CD14-positive monocyte (primary cell): ENCODE measurements at regions not wholly inside any gene's neighbourhood (a gene's known extent, or its start where the extent isn't known, plus 50 kb on each side); places are given as distances from the start of the nearest gene placed in this dataset.

Source experiments
- DNase-seq, 3 donors: peaks; one replicate each; pipeline ENCODE4 v3.0.0-alpha.2; 2011 to 2022
- H2AFZ ChIP-seq: 2 replicates; pipeline ENCODE4 v1.6.0; 2012; ENCODE audit warnings: mild to moderate bottlenecking, low read depth, low read length, inconsistent platforms; ENCODE audit not compliant: insufficient read depth, poor library complexity, severe bottlenecking
- H3K27ac ChIP-seq, 2 donors: 1 replicate in 1 of 2; 2 replicates in 1 of 2; pipeline ENCODE4 v1.5.1; 2012 to 2013; ENCODE audit warnings: low read length in 2 of 2, control low read depth in 1 of 2, inconsistent platforms in 1 of 2, low read depth in 1 of 2, mild to moderate bottlenecking in 1 of 2
- H3K27me3 ChIP-seq, 2 donors: one replicate each; pipeline versions ENCODE4 v1.6.0 to v1.6.1; 2011 to 2013; ENCODE audit warnings: low read length in 2 of 2; ENCODE audit not compliant: control insufficient read depth in 2 of 2, insufficient read depth in 2 of 2
- H3K36me3 ChIP-seq, 2 donors: replicated peaks in 1 of 2; 1 replicate in 1 of 2; 2 replicates in 1 of 2; pipeline versions ENCODE4 v1.5.1 to v1.6.1; 2012 to 2013; ENCODE audit warnings: low read length in 2 of 2, control low read depth in 1 of 2, inconsistent platforms in 1 of 2, mild to moderate bottlenecking in 1 of 2; ENCODE audit not compliant: insufficient read depth in 2 of 2, control insufficient read depth in 1 of 2
- H3K4me1 ChIP-seq, 2 donors: 1 replicate in 1 of 2; 2 replicates in 1 of 2; pipeline versions ENCODE4 v1.5.1 to v1.6.1; 2012 to 2013; ENCODE audit warnings: low read length in 2 of 2, control low read depth in 1 of 2, inconsistent platforms in 1 of 2, mild to moderate bottlenecking in 1 of 2, moderate library complexity in 1 of 2; ENCODE audit not compliant: insufficient read depth in 2 of 2, control insufficient read depth in 1 of 2
- H3K4me2 ChIP-seq: replicated peaks from 2 replicates; pipeline ENCODE3; 2012; ENCODE audit warnings: low read length, moderate library complexity, mild to moderate bottlenecking; ENCODE audit not compliant: poor library complexity, severe bottlenecking; ENCODE audit errors: extremely low read depth
- H3K4me3 ChIP-seq, 3 experiments: fragments of 200-600 bp in 1 of 3; sonication (generic) in 1 of 3; replicated peaks in 1 of 3; 1 replicate in 2 of 3; 2 replicates in 1 of 3; pipeline ENCODE4 v1.5.1; 2011 to 2013; ENCODE audit warnings: low read length in 3 of 3, mild to moderate bottlenecking in 3 of 3, control low read depth in 2 of 3, low read depth in 2 of 3, inconsistent platforms in 1 of 3, moderate library complexity in 1 of 3
- H3K79me2 ChIP-seq: 2 replicates; pipeline ENCODE4 v1.6.0; 2012; ENCODE audit warnings: mild to moderate bottlenecking, control low read depth, inconsistent platforms, low read length, moderate library complexity; ENCODE audit not compliant: insufficient read depth
- H3K9ac ChIP-seq: 2 replicates; pipeline ENCODE4 v1.6.0; 2017; ENCODE audit warnings: low read length, mild to moderate bottlenecking; ENCODE audit not compliant: insufficient read depth, poor library complexity, severe bottlenecking
- H3K9me3 ChIP-seq, 2 donors: replicated peaks in 1 of 2; 1 replicate in 1 of 2; 2 replicates in 1 of 2; pipeline versions ENCODE4 v1.5.1 to v1.6.1; 2012 to 2013; ENCODE audit warnings: low read length in 2 of 2, control low read depth in 1 of 2; ENCODE audit not compliant: control insufficient read depth in 1 of 2, insufficient read depth in 1 of 2
- H4K20me1 ChIP-seq: 2 replicates; pipeline ENCODE4 v1.6.0; 2012; ENCODE audit warnings: mild to moderate bottlenecking, low read length, control low read depth, moderate library complexity; ENCODE audit not compliant: insufficient read depth
- H3K27ac Mint-ChIP-seq, 7 donors: one replicate each; pipeline ENCODE4 v1.8.0; 2020; ENCODE audit warnings: mild to moderate bottlenecking in 7 of 7, mixed read lengths in 7 of 7, moderate library complexity in 6 of 7, inconsistent platforms in 2 of 7
- H3K27me3 Mint-ChIP-seq, 3 donors: one replicate each; pipeline ENCODE4 v1.8.0; 2021 to 2022; ENCODE audit warnings: low read depth in 3 of 3, mild to moderate bottlenecking in 3 of 3, mixed read lengths in 3 of 3, moderate library complexity in 3 of 3, inconsistent platforms in 1 of 3
- H3K36me3 Mint-ChIP-seq, 2 donors: one replicate each; pipeline ENCODE4 v1.8.0; 2020; ENCODE audit warnings: mixed read lengths in 2 of 2, inconsistent platforms in 1 of 2, mild to moderate bottlenecking in 1 of 2
- H3K4me1 Mint-ChIP-seq: one replicate; pipeline ENCODE4 v1.8.0; 2020; ENCODE audit warnings: mild to moderate bottlenecking, mixed read lengths
- H3K4me3 Mint-ChIP-seq, 2 donors: one replicate each; pipeline ENCODE4 v1.8.0; 2020; ENCODE audit warnings: mild to moderate bottlenecking in 2 of 2, mixed read lengths in 2 of 2, moderate library complexity in 1 of 2
- H3K9me3 Mint-ChIP-seq, 7 donors: one replicate each; pipeline ENCODE4 v1.8.0; 2020 to 2022; ENCODE audit warnings: mixed read lengths in 7 of 7, mild to moderate bottlenecking in 6 of 7, moderate library complexity in 6 of 7, inconsistent platforms in 2 of 7
- CTCF ChIP-seq: fragments of 200-600 bp; IDR thresholded peaks from one replicate; pipeline ENCODE4 v1.8.0; 2022; ENCODE audit warnings: antibody characterized with exemption, mild to moderate bottlenecking
- WGBS: methylation state at CpG from one replicate; pipeline ENCODE4 v1.1.5; 2013; ENCODE audit warnings: missing lambda C conversion rate; ENCODE audit not compliant: insufficient coverage; 5-methylcytosine and 5-hydroxymethylcytosine counted together
- intact Hi-C, 2 donors: fragments of 100-400 bp; cut with micrococcal nuclease; formaldehyde crosslinking; loops; one replicate each; pipeline versions ENCODE4 v1.15.0 to v1.15.1; 2023

GRCh38 chr22:44624689-44625420 lies 77.1 kb upstream of the PRR5 start:
- H2AFZ ChIP-seq, result no peak overlapping the region
- intact Hi-C loops, result loop anchor here (5.0 to 10.0 kb wide), 4 partner anchors 63 to 543 kb away; partner anchors contain the start of genes PARVG (in 2 of the 2) and RTL6 (in 1 of the 2)
- H3K4me1 Mint-ChIP-seq, result peaks cover 4% of the 10 kb centered on the region
- H3K4me3 Mint-ChIP-seq, result no peak overlapping the region
- no peaks in the 10 kb centered on the region for H4K20me1 ChIP-seq
- no peak for DNase-seq
- peaks cover 0 to 1% (median 0%) of the 10 kb centered on the region in 7 donors for H3K9me3 Mint-ChIP-seq
- H3K4me1 ChIP-seq, result peaks cover 9 to 16% of the 10 kb centered on the region in 2 donors
- TF ChIP-seq CTCF, result no peak
- no peak overlapping the region for H3K4me3 ChIP-seq
- H3K79me2 ChIP-seq, result no peaks in the 10 kb centered on the region
- no peak overlapping the region for H3K9ac ChIP-seq
- no peak overlapping the region for H3K4me2 ChIP-seq
- H3K27me3 ChIP-seq, result peaks cover 0 to 17% of the 10 kb centered on the region in 2 donors
- H3K9me3 ChIP-seq, result no peaks in the 10 kb centered on the region
- H3K36me3 ChIP-seq, result no peaks in the 10 kb centered on the region
- H3K27me3 Mint-ChIP-seq, result peaks cover 8 to 16% (median 12%) of the 10 kb centered on the region in 3 donors
- 96% methylated on average over 23 of the region's 27 CpGs for WGBS
- no peak overlapping the region for H3K27ac ChIP-seq
- peak overlapping the region in 2 of 7 donors; percentile 40 to 43 for H3K27ac Mint-ChIP-seq
- peaks cover 0 to 2% of the 10 kb centered on the region in 2 donors for H3K36me3 Mint-ChIP-seq

- intact Hi-C loops, result loop anchor here (5.0 to 10.0 kb wide), 3 partner anchors 62 to 439 kb away; partner anchors contain the start of genes PARVG (in 2 of the 2) and RTL6 (in 1 of the 2)
- Histone ChIP-seq H3K79me2 (no peaks in the 10 kb centered on the region), H3K4me1 (peaks cover 9 to 18% of the 10 kb centered on the region in 2 donors), H3K36me3 (no peaks in the 10 kb centered on the region), H4K20me1 (no peaks in the 10 kb centered on the region), H3K27me3 (peaks cover 0 to 19% of the 10 kb centered on the region in 2 donors), H3K9me3 (no peaks in the 10 kb centered on the region), H3K4me3 (no peak overlapping the region), H3K27ac (no peak overlapping the region), H2AFZ (no peak overlapping the region), H3K9ac (no peak overlapping the region), H3K4me2 (no peak overlapping the region)
- Mint-ChIP-seq H3K36me3 (peaks cover 0 to 2% of the 10 kb centered on the region in 2 donors), H3K4me1 (peaks cover 4% of the 10 kb centered on the region), H3K4me3 (no peak overlapping the region), H3K9me3 (peaks cover 0 to 1% (median 0%) of the 10 kb centered on the region in 7 donors), H3K27me3 (peaks cover 8 to 16% (median 9%) of the 10 kb centered on the region in 3 donors), H3K27ac (peak overlapping the region in 5 of 7 donors; percentile 43 to 79 (median 65))
- peak; percentile 50 for TF ChIP-seq CTCF
- WGBS, result 72% methylated on average over 17 of the region's 24 CpGs
- DNase-seq, result no peak
Observed at GRCh38 chr22:44623771-44624510, 78.1 kb upstream of the PRR5 start.
